Activated T-cell treated with anti-CD3 and anti-CD28 coated beads for 48 hours (primary cell): ENCODE measurements at regions not wholly inside any gene's neighbourhood (a gene's known extent, or its start where the extent isn't known, plus 50 kb on each side); places are given as distances from the start of the nearest gene placed in this dataset.
A peak's percentile ranks its signal among the peaks of the same experiment; 100 is the strongest.
"Not testable (repeated sequence)": the region's sequence is repeated elsewhere in the genome, so short reads cannot be mapped to it uniquely, and the experiment has no call there.

Source experiments
- DNase-seq: peaks from one replicate; pipeline ENCODE4 v3.0.0-alpha.2; 2020; ENCODE audit warnings: low read depth

DNA sequence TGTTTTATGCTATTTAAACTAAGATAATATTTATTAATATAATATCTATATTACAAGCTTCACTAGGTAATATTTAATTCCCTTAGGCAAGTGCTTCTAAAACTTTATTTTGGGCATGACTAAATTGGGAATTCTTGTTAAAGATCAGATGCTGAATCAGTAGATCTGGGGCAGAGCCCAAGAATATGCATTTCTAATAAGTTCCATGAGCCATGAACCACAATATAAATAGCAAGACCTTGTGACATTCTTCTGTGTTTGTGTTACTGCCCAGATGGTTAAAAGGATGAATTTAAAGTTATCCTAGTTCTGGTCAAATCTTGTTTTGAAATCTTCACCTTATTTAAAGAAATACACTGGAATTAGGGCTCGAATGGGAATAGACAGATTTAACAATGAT is 258.4 kb upstream of the CACNA2D1 start:
- no peak for DNase-seq

DNA sequence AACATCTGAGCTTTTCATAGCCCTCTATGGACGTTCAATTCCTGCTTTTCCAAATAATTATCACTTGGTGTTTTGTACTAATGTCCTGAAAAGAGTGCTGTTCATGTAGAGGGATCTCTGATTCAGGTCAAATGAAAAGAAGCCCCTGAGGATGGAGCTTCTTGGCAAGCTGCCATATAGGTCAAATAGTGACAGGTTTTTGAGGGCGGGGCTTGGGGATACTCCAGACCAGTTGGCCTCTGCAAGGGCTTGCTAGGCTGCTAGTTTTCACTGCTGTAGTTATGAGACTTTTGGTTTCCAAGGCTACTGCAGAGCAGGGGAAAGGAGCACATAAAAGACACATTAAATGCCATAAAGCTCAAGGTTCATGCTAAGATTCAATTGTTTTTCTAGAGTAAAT is 257.2 kb upstream of the CACNA2D1 start:
- DNase-seq, result no peak

GRCh38 chr7:82699773-82700186 is 256.2 kb upstream of the CACNA2D1 start:
- DNase-seq, result no peak

DNA sequence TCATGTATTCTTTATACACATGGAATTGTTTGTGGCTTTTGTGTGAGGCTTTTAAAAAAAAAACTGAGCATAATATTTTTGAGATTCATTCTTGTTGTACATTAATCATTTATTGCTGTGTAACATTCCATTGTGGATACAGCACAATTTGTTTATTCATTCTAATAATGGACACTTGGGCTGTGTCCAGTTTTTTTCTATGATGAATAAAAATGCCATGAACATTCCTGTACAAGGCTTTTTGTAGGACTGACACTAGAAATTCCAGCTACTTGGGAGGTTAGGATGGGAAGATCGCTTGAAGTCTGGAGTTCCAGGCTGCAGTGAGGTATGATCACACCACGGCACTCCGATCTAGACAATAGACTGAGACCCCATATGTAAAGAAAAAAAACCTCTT is 254.3 kb upstream of the CACNA2D1 start:
- DNase-seq, result no peak

GRCh38 chr7:82696631-82697030 is 253.1 kb upstream of the CACNA2D1 start:
- no peak for DNase-seq

DNA sequence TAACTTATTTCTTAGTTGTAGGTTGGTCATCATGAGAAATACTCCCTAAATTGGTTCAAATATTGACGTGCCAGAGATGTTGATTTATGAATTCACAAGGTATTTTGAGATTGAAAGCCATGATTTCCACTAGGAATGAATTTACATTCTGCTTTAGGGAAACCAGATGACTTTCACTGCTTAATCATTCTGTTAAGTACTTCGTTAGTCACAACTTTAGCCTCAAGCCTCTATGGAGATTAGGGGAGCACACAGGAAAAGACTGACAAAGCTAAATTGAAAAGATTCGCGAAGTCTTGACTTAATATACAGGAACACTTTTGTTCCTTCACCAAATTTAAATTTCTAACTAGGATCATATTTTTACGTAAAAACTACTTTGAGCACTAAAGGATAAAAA is 250.4 kb upstream of the CACNA2D1 start:
- DNase-seq, result no peak

DNA sequence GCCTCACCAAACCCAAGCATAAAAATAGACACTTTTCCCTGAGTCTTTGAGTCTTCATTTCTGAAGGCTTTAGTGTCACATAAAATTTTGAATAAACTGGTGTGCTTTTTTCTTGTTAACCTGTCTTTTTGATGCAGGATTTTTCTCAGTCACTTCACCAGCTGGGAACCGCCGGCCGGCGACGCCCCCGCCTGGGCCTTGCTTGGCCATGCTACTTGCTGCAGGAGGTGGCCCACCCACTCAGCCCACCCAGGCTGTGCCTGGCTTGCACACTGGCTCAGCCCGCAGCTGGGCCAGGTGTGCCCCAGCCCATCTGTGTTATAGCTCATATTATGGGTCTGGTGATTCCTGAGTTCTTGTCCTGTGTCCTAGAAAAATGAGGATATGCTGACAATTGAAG is 247.4 kb upstream of the CACNA2D1 start:
- DNase-seq, result no peak

DNA sequence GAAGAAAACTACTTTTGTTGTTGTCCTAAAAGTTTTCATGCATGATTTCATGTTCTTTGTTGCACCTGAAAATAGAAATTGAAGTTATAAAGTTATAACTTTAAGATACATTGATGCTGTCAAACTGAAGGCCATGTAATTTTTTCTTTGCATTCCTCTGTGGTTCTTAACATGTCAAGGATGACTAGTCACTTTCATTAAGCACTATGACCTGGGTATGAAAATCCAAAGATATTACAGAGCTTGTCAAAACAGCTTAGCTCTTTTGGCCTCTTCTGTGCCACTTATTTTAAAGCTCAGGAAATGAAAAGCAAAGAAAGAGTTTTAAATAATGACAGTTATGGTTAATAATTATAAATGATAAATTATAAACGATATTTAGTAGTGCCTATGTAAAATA is 241.6 kb upstream of the CACNA2D1 start:
- no peak for DNase-seq

GRCh38 chr7:82678716-82679115 is 235.1 kb upstream of the CACNA2D1 start:
- DNase-seq, result no peak

- no peak for DNase-seq
Measured at GRCh38 chr7:82678259-82678658, 234.7 kb upstream of the CACNA2D1 start.

DNA sequence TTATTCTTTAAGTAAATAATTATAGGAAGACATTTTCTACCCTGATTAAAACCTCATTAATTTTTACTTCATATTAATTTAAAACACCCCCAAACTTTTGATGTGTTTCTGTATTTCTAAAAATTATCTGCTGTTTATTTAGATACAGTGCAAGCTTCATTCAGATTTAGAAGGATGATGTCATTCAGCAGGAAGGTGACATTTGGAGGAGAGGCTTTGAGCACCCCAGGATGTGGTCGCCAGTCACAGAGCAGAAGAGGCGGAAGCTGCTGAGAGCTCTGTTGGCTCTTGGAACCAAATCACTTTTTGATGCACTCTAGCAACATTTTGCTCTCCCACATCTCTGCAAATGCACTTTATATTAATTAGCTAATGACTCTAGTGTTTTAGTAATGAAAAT is 233.9 kb upstream of the CACNA2D1 start:
- peak; percentile 23 for DNase-seq

GRCh38 chr7:82676777-82677463 is 233.3 kb upstream of the CACNA2D1 start:
- DNase-seq, result no peak

DNA sequence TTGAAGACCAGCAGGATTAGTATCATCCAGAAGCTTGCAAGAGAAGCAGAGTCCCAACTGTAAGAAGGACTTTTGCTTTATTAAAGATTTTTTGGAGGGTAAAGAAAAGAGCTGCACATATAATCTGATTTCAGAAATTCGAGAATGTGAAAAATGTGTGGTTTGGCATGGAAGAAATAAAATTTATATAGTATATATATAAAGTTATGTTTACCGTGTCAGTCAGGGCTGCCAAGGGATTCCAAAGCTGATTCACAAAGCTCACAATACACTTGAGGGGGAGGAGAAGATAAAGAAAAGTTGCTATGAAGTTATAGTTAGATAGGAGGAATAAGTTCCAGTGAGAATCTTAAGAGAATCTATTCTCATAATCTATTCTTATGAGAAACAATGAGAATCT is 231.8 kb upstream of the CACNA2D1 start:
- no peak for DNase-seq

- DNase-seq, result no peak
Measured at GRCh38 chr7:82674268-82674667, 230.7 kb upstream of the CACNA2D1 start.

DNA sequence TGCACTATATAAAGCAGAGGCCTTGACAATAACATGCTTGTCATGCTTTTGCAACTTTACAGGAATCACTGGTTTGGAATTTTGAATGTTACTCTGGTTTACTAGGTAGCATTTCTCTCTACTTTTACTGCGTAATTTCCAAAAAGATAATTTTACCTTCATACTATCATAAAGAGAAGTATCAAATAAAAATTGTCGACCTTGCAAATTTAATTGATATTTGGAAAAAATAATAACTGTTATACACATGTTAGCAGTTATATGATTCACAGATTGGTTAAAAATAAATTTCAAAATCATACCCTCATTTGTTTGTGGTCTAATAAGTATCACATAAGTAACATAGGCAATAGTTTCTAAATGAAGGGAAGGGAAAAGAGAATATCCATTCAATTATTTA is 228.5 kb upstream of the CACNA2D1 start:
- DNase-seq, result no peak

GRCh38 chr7:82669141-82669540 is 225.6 kb upstream of the CACNA2D1 start:
- no peak for DNase-seq

DNA sequence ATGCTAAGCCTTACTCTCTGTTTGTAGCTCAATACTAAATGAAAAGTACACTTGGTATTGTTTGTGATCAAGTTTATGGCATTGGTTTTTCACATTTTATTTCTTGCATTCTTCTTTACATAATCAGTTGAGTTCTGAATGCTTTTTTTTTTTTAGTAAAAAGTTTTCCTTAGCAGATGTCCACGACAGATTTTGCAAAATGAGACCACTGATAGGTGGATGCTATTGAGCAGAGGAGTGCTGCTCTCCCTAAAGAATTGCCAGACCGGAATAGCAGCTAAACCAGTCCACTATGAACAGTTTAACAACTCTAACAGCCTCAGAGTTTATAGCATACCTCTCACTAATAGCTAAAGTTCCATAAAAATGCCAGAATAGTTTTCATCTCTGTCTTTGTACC is 225.1 kb upstream of the CACNA2D1 start:
- no peak for DNase-seq

DNA sequence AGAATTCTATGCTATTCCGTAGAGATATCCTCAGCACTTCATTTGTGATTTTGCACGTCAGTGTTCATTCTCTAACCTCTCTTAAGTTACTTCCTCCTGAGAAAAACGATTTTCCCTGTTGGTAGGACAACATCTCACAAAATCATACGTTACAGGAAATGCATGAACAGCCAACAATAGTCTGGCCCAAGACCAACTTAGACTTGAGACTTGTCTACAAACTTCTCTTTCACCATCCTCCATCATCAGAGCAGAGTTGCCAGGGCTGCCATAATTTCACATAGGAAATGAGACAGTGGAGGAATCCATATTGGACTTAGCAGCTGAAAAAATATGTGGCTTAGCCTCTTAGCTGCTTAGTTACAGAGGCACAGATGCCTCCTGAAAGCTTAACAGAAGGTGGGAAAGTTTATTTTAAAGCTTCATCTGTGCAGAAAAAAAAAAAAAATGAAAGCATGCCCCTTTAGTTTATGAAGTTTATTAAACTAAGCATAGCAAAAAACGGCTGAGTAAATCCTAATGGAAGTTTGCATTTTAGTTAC is 222.5 kb upstream of the CACNA2D1 start:
- DNase-seq, result no peak

GRCh38 chr7:82655965-82656364 is 212.4 kb upstream of the CACNA2D1 start:
- DNase-seq, result no peak

DNA sequence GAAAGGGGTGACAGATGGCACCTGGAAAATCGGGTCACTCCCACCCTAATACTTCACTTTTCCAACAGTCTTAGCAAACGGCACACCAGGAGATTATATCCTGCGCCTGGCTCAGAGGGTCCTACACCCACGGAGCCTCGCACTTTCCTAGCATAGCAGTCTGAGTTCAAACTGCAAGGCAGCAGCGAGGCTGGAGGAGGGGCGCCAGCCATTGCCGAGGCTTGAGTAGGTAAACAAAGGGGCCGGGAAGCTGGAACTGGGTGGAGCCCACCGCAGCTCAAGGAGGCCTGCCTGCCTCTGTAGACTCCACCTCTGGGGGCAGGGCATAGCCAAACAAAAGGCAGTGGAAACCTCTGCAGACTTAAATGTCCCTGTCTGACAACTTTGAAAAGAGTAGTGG is 206.5 kb upstream of the CACNA2D1 start:
- DNase-seq, result not testable (repeated sequence)

DNA sequence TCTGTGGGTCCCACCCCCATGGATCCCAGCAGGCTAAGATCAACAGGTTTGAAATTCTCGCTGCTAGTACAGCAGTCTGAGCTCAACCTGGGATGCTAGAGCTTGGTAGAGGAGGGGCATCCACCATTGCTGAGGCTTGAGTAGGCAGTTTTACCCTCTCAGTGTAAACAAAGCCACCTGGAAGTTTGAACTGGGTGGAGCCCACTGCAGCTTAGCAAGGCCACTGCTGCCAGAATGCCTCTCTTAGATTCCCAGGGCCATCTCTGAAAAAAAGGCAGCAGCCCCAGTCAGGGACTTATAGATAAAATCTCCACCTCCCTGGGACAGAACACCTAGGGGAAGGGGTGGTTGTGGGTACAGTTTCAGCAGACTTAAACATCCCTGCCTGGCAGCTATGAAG is 190.0 kb upstream of the CACNA2D1 start:
- no peak for DNase-seq

DNA sequence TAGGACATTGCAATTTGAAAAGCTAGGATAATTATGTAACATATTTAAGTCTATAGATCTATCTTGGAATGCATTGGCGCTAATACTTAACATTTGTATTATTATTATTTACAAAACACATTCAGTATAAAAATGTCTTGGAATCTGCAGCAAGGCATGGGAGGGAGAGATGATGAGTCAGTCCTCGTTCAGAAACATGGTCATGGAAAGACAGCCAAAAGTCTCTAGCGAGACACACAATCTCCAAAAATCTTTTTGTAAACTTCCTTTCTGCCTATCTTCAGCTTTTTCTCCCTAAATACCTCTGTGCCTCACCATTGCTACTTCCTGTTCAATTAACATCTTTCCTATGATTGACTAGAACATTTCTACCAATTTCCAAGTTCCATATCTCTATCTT is 188.4 kb upstream of the CACNA2D1 start:
- DNase-seq, result no peak

- no peak for DNase-seq
Measured at GRCh38 chr7:82629583-82629982, 186.0 kb upstream of the CACNA2D1 start.

DNA sequence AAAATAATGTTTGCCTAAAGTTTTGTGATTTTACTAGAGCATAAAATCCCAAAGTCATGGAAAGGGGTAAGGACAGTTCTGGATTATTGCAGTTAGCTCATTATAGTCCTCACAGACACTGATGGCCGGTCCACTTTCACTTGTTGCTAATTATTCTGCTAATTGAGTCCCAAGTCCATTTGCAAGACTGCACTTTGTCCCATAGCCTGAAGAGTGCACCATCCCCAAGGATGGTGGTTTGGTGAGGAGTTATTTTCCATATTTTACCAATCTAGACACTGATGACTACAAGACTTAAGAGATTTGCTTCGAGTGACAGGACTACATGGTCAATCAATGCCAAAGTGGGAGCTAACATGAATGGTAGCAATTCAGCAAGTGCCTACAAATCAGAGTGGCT is 181.8 kb upstream of the CACNA2D1 start:
- no peak for DNase-seq
